ENCODE measurements at regions not wholly inside any gene's neighbourhood (a gene's known extent, or its start where the extent isn't known, plus 50 kb on each side); places are given as distances from the start of the nearest gene placed in this dataset.

GRCh38 chr18:10094154-10094553, 180.3 kb downstream of the VAPA start:
- Histone ChIP-seq H2AFZ (ENCODE audit: low read length) (no peak overlapping the region), H3K9ac (ENCODE audit: extremely low read depth, insufficient read length, low read length) (no peak overlapping the region), H2BK12ac (ENCODE audit: insufficient read length, low read depth, low read length) (no peak overlapping the region), H3K4ac (ENCODE audit: low read depth, low read length) (no peak overlapping the region), H3K56ac (ENCODE audit: insufficient read length, low read depth, low read length) (no peak overlapping the region), H3T11ph (ENCODE audit: low read length) (no peak overlapping the region), H4K5ac (ENCODE audit: insufficient read length, low read depth, low read length) (no peak overlapping the region), H2BK120ac (ENCODE audit: low read depth, low read length, poor library complexity, severe bottlenecking) (no peak overlapping the region), H4K8ac (replicated peaks; ENCODE audit: insufficient read length, low read depth, low read length) (no peak overlapping the region), H2BK5ac (ENCODE audit: insufficient read length, low read length) (no peak overlapping the region), H3K27ac (ENCODE audit: insufficient read length, low read depth, low read length) (no peak overlapping the region), H3K79me2 (ENCODE audit: insufficient read depth, low read length) (no peaks in the 10 kb centered on the region), H2AK5ac (ENCODE audit: insufficient read length, low read length) (no peak overlapping the region), H3K14ac (ENCODE audit: insufficient read depth, low read length) (no peak overlapping the region; the same call in 1 of the 2 replicates), H3K79me1 (ENCODE audit: insufficient read depth, low read depth, low read length, poor library complexity, severe bottlenecking) (no peaks in the 10 kb centered on the region), H3K4me1 (ENCODE audit: insufficient read depth, low read length) (no peaks in the 10 kb centered on the region; the same call in 1 of the 2 replicates), H3K9me3 (ENCODE audit: control insufficient read depth, low read depth, low read length) (no peaks in the 10 kb centered on the region), H3K18ac (ENCODE audit: insufficient read length, low read depth, low read length) (no peak overlapping the region), H2BK15ac (ENCODE audit: low read depth, low read length) (no peak overlapping the region), H3K23me2 (ENCODE audit: insufficient read length, low read depth, low read length, poor library complexity, severe bottlenecking) (no peaks in the 10 kb centered on the region), H3K4me2 (ENCODE audit: insufficient read depth, insufficient read length, low read length) (no peak overlapping the region), H3K23ac (ENCODE audit: insufficient read length, low read depth, low read length) (no peak overlapping the region), H2BK20ac (ENCODE audit: low read depth, low read length, poor library complexity, severe bottlenecking) (no peak overlapping the region), H3K27me3 (ENCODE audit: insufficient read depth, low read length) (no peaks in the 10 kb centered on the region), H4K91ac (ENCODE audit: insufficient read length, low read depth, low read length) (no peak overlapping the region), H4K20me1 (ENCODE audit: control insufficient read depth, insufficient read depth, insufficient read length) (no peaks in the 10 kb centered on the region)
- no peak for TF ChIP-seq CTCF (conservative IDR thresholded peaks at IDR 0.05)
- no CpG with 5 or more reads among the region's 1 CpG for WGBS (ENCODE audit: extremely low coverage, insufficient read length, low lambda C conversion rate)
- peaks cover 10 to 19% of the 10 kb centered on the region in 2 experiments; a peak in 4 of 5 replicates for H3K9me3 Mint-ChIP-seq
- H3K4me3 Mint-ChIP-seq = no peak overlapping the region
- H3K4me1 Mint-ChIP-seq = peaks cover 30 to 33% of the 10 kb centered on the region in 2 experiments
- DNase-seq = no peak
- H3K27ac Mint-ChIP-seq = no peak overlapping the region
- H3K27me3 Mint-ChIP-seq (ENCODE audit: low read depth) = no peaks in the 10 kb centered on the region; the same call in none of the 2 replicates
- peaks cover 0 to 19% (median 2%) of the 10 kb centered on the region in 3 experiments; a peak in 4 of 7 replicates for H3K36me3 Mint-ChIP-seq (ENCODE audit: insufficient read depth in 1 of 3, low read depth in 3 of 3)

Measured in H9 (cell line).